OCI-LY7 (cell line): ENCODE measurements at regions not wholly inside any gene's neighbourhood (a gene's known extent, or its start where the extent isn't known, plus 50 kb on each side); places are given as distances from the start of the nearest gene placed in this dataset.

ENCODE experiments used
- EZH2phosphoT487 ChIP-seq: fragments of 200-600 bp; sonication (generic); IDR thresholded peaks from 2 replicates; pipeline ENCODE4 v1.6.1; 2018; ENCODE audit warnings: low read depth, borderline replicate concordance, mild to moderate bottlenecking, mixed run types, antibody characterized with exemption, low read length, moderate library complexity, mixed read lengths
- TF ChIP-seq, protein P1 (sequence below): fragments of 200-600 bp; sonication (generic); conservative IDR thresholded peaks from 2 replicates; pipeline ENCODE4 v1.5.1; 2014; ENCODE audit warnings: mild to moderate bottlenecking, antibody characterized with exemption, low read length, moderate library complexity, mixed read lengths

DNA sequence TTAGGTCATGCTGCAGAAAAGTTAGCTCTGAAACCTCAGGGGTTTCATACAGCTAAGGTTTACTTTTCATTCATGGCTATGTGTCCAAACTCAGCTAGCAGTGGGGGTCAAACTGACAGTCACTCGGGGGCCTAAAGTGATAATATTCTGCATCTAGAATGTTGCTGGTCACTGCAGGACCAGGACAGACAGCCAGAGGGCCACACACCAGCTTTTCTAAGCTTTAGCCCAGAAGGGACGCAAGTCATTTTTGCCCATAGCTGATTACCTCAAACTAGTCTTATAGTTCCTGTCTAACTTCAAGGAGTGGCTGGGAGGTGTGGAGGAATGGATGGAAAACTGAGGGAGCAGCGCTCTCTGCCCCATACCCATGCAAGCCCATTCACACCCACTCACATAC is 163.0 kb upstream of the NLRP1 start:
- TF ChIP-seq, protein P1, sequence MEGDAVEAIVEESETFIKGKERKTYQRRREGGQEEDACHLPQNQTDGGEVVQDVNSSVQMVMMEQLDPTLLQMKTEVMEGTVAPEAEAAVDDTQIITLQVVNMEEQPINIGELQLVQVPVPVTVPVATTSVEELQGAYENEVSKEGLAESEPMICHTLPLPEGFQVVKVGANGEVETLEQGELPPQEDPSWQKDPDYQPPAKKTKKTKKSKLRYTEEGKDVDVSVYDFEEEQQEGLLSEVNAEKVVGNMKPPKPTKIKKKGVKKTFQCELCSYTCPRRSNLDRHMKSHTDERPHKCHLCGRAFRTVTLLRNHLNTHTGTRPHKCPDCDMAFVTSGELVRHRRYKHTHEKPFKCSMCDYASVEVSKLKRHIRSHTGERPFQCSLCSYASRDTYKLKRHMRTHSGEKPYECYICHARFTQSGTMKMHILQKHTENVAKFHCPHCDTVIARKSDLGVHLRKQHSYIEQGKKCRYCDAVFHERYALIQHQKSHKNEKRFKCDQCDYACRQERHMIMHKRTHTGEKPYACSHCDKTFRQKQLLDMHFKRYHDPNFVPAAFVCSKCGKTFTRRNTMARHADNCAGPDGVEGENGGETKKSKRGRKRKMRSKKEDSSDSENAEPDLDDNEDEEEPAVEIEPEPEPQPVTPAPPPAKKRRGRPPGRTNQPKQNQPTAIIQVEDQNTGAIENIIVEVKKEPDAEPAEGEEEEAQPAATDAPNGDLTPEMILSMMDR, result no peak
- no peak for TF ChIP-seq EZH2phosphoT487
